ENCODE measurements at regions not wholly inside any gene's neighbourhood (a gene's known extent, or its start where the extent isn't known, plus 50 kb on each side); places are given as distances from the start of the nearest gene placed in this dataset.

GRCh38 chr2:212931271-212931670 lies 220.1 kb downstream of the IKZF2 start:
- H3K9me3 ChIP-seq (ENCODE audit: control insufficient read depth, insufficient read depth, low read depth, low read length): no peaks in the 10 kb centered on the region
- CTCF ChIA-PET: no interaction called here
- no peak overlapping the region for H3K4me3 ChIP-seq (ENCODE audit: low read depth, low read length)
- no peaks in the 10 kb centered on the region for H3K4me1 ChIP-seq (ENCODE audit: control insufficient read depth, insufficient read depth, low read length)
- no peak for TF ChIP-seq ZNF239 (tag by site-specific recombination; IDR thresholded peaks at IDR 0.05)
- no peak for TF ChIP-seq ZNF830 (tag by site-specific recombination; IDR thresholded peaks at IDR 0.05; ENCODE audit: low read depth)
- no peak for TF ChIP-seq PRDM4 (tag by site-specific recombination; IDR thresholded peaks at IDR 0.05)
- no peak for TF ChIP-seq GLIS1 (tag by site-specific recombination; IDR thresholded peaks at IDR 0.05)
- no peak for TF ChIP-seq ZNF280D (tag by site-specific recombination; IDR thresholded peaks at IDR 0.05)
- TF ChIP-seq ZNF184 (tag by site-specific recombination; IDR thresholded peaks at IDR 0.05): no peak
- no peak for TF ChIP-seq ZNF473 (tag by site-specific recombination; IDR thresholded peaks at IDR 0.05)
- no peak for TF ChIP-seq ZNF626 (tag by site-specific recombination; IDR thresholded peaks at IDR 0.05)
- TF ChIP-seq BCL6B (tag by site-specific recombination; IDR thresholded peaks at IDR 0.05): no peak
- no peak for TF ChIP-seq ZNF624 (tag by site-specific recombination; IDR thresholded peaks at IDR 0.05)
- TF ChIP-seq ZNF155 (tag by site-specific recombination; IDR thresholded peaks at IDR 0.05): no peak
- TF ChIP-seq ZNF148 (tag by site-specific recombination; IDR thresholded peaks at IDR 0.05; ENCODE audit: borderline replicate concordance): no peak
- H3K27ac ChIP-seq (ENCODE audit: extremely low read depth, low read depth, low read length): no peak overlapping the region
- POLR2A ChIA-PET: no interaction called here
- H3K36me3 ChIP-seq (ENCODE audit: control insufficient read depth in 2 of 2, insufficient read depth in 1 of 2, low read length in 2 of 2): no peaks in the 10 kb centered on the region

- CTCF ChIA-PET: no interaction called here
- H3K27ac ChIP-seq (ENCODE audit: extremely low read depth, low read depth, low read length): no peak overlapping the region
- H3K36me3 ChIP-seq (ENCODE audit: control insufficient read depth in 2 of 2, insufficient read depth in 1 of 2, low read length in 2 of 2): no peaks in the 10 kb centered on the region
- H3K9me3 ChIP-seq (ENCODE audit: control insufficient read depth, insufficient read depth, low read depth, low read length): no peaks in the 10 kb centered on the region
- no peaks in the 10 kb centered on the region for H3K4me1 ChIP-seq (ENCODE audit: control insufficient read depth, insufficient read depth, low read length)
- no peak overlapping the region for H3K4me3 ChIP-seq (ENCODE audit: low read depth, low read length)
- POLR2A ChIA-PET: no interaction called here
- no peak for TF ChIP-seq ZBTB48 (tag by site-specific recombination; IDR thresholded peaks at IDR 0.05)
- TF ChIP-seq ZBTB44 (tag by site-specific recombination; IDR thresholded peaks at IDR 0.05): no peak
- TF ChIP-seq ZNF302 (tag by site-specific recombination; IDR thresholded peaks at IDR 0.05; ENCODE audit: low read depth): no peak
- no peak for TF ChIP-seq ZNF114 (tag by site-specific recombination; IDR thresholded peaks at IDR 0.05)
- no peak for TF ChIP-seq AEBP2 (tag by site-specific recombination; IDR thresholded peaks at IDR 0.05; ENCODE audit: borderline replicate concordance)
- no peak for TF ChIP-seq ZNF548 (tag by site-specific recombination; IDR thresholded peaks at IDR 0.05)
- no peak for TF ChIP-seq ZNF37A (tag by site-specific recombination; IDR thresholded peaks at IDR 0.05)
Observed at GRCh38 chr2:212930556-212931260, 220.7 kb downstream of the IKZF2 start.

Data from HEK293 (cell line).